ENCODE measurements at regions not wholly inside any gene's neighbourhood (a gene's known extent, or its start where the extent isn't known, plus 50 kb on each side); places are given as distances from the start of the nearest gene placed in this dataset.

DNA sequence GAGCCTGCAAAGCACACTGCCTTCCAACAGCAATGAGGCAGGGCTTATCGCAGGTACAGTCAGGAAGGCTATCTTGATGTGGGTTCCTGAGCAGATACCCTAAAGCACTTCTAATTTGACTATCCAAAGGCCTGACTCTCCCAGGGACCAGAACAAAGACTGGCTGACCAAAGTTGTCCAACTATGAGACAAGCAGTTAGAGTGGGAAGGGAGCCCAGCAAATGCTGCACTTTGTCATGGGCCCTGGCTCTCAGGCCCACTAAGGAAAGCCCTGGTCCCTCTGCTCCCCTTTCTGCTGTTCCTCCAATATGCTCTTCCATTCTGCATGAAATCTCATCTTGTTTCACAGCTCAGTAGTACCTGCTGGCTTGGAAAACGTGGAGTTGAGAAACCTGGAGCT is 391.0 kb downstream of the RAB28 start:
- H3K4me1 ChIP-seq (replicated peaks), result no peaks in the 10 kb centered on the region
- no peak for DNase-seq (ENCODE audit: low spot score)
- H3K36me3 ChIP-seq, result no peaks in the 10 kb centered on the region
- intact Hi-C loops (cut with DNase I), result no loop called here
- no peaks in the 10 kb centered on the region for H3K9me3 ChIP-seq
- no peak overlapping the region for H3K4me3 ChIP-seq
- no peak overlapping the region for H3K27ac ChIP-seq
- no peaks in the 10 kb centered on the region for H3K27me3 ChIP-seq (replicated peaks; ENCODE audit: insufficient read depth)
- no peak for TF ChIP-seq POLR2A (IDR thresholded peaks at IDR 0.05)
- no peak for TF ChIP-seq POLR2AphosphoS5 (IDR thresholded peaks at IDR 0.05)
- TF ChIP-seq, protein P1, sequence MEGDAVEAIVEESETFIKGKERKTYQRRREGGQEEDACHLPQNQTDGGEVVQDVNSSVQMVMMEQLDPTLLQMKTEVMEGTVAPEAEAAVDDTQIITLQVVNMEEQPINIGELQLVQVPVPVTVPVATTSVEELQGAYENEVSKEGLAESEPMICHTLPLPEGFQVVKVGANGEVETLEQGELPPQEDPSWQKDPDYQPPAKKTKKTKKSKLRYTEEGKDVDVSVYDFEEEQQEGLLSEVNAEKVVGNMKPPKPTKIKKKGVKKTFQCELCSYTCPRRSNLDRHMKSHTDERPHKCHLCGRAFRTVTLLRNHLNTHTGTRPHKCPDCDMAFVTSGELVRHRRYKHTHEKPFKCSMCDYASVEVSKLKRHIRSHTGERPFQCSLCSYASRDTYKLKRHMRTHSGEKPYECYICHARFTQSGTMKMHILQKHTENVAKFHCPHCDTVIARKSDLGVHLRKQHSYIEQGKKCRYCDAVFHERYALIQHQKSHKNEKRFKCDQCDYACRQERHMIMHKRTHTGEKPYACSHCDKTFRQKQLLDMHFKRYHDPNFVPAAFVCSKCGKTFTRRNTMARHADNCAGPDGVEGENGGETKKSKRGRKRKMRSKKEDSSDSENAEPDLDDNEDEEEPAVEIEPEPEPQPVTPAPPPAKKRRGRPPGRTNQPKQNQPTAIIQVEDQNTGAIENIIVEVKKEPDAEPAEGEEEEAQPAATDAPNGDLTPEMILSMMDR (IDR thresholded peaks at IDR 0.05), result no peak
- 78% methylated on average over 2 of the region's 2 CpGs for WGBS

DNA sequence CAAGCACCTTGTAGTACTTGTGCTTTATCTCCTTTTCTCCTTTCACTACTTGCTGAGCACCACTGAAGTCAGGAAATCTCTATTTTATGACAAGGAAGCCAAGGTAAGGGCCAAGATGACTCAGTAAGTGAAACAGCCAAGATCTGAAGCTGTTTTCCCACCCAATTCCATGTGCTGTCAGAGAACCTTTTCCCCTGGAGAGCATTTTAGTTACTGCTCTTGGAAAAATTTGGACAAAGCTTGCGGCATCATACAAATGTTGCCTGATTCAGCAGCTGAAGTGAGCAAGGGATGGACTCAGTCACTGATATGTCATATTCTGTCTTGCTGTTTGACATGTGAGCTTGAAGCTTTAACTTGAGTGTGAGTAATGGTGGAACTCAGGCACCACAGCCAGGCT is 391.4 kb downstream of the RAB28 start:
- H3K27ac ChIP-seq, result no peak overlapping the region
- H3K4me1 ChIP-seq (replicated peaks), result no peaks in the 10 kb centered on the region
- H3K4me3 ChIP-seq, result no peak overlapping the region
- no peaks in the 10 kb centered on the region for H3K9me3 ChIP-seq
- H3K27me3 ChIP-seq (replicated peaks; ENCODE audit: insufficient read depth), result no peaks in the 10 kb centered on the region
- 74% methylated on average over 1 of the region's 1 CpG for WGBS
- no peaks in the 10 kb centered on the region for H3K36me3 ChIP-seq
- TF ChIP-seq POLR2AphosphoS5 (IDR thresholded peaks at IDR 0.05), result no peak
- DNase-seq (ENCODE audit: low spot score), result no peak
- intact Hi-C loops (cut with DNase I), result no loop called here

GRCh38 chr4:13089659-13089998 is 394.5 kb downstream of the RAB28 start:
- no peaks in the 10 kb centered on the region for H3K4me1 ChIP-seq (replicated peaks)
- intact Hi-C loops (cut with DNase I), result no loop called here
- no peaks in the 10 kb centered on the region for H3K27me3 ChIP-seq (replicated peaks; ENCODE audit: insufficient read depth)
- no peaks in the 10 kb centered on the region for H3K36me3 ChIP-seq
- TF ChIP-seq POLR2A (IDR thresholded peaks at IDR 0.05), result no peak
- TF ChIP-seq, protein P1 (IDR thresholded peaks at IDR 0.05), result no peak
- no peak for TF ChIP-seq POLR2AphosphoS5 (IDR thresholded peaks at IDR 0.05)
- no peak overlapping the region for H3K4me3 ChIP-seq
- no peak overlapping the region for H3K27ac ChIP-seq
- DNase-seq (ENCODE audit: low spot score), result no peak
- no peaks in the 10 kb centered on the region for H3K9me3 ChIP-seq

GRCh38 chr4:13088726-13089658 is 395.1 kb downstream of the RAB28 start:
- H3K27ac ChIP-seq, result no peak overlapping the region
- H3K36me3 ChIP-seq, result no peaks in the 10 kb centered on the region
- no peak overlapping the region for H3K4me3 ChIP-seq
- H3K27me3 ChIP-seq (replicated peaks; ENCODE audit: insufficient read depth), result no peaks in the 10 kb centered on the region
- intact Hi-C loops (cut with DNase I), result no loop called here
- TF ChIP-seq, protein P1 (IDR thresholded peaks at IDR 0.05), result no peak
- peak; percentile 24 for TF ChIP-seq POLR2AphosphoS5 (IDR thresholded peaks at IDR 0.05)
- DNase-seq (ENCODE audit: low spot score), result peak; percentile 27
- H3K4me1 ChIP-seq (replicated peaks), result no peaks in the 10 kb centered on the region
- no peaks in the 10 kb centered on the region for H3K9me3 ChIP-seq
- WGBS, result 22% methylated on average over 2 of the region's 2 CpGs

- no peaks in the 10 kb centered on the region for H3K36me3 ChIP-seq
- TF ChIP-seq POLR2AphosphoS5 (IDR thresholded peaks at IDR 0.05) (no peak), POLR2A (IDR thresholded peaks at IDR 0.05) (no peak)
- TF ChIP-seq, protein P1 (IDR thresholded peaks at IDR 0.05), result no peak
- no peak overlapping the region for H3K27ac ChIP-seq
- H3K4me3 ChIP-seq, result no peak overlapping the region
- H3K27me3 ChIP-seq (replicated peaks; ENCODE audit: insufficient read depth), result no peaks in the 10 kb centered on the region
- no peaks in the 10 kb centered on the region for H3K4me1 ChIP-seq (replicated peaks)
- intact Hi-C loops (cut with DNase I), result no loop called here
- no peaks in the 10 kb centered on the region for H3K9me3 ChIP-seq
- WGBS, result 90% methylated on average over 1 of the region's 1 CpG
- DNase-seq (ENCODE audit: low spot score), result no peak
These were observed 397.1 kb downstream of the RAB28 start for GRCh38 chr4:13087041-13087440.
